ENCODE measurements at regions not wholly inside any gene's neighbourhood (a gene's known extent, or its start where the extent isn't known, plus 50 kb on each side); places are given as distances from the start of the nearest gene placed in this dataset.

DNA sequence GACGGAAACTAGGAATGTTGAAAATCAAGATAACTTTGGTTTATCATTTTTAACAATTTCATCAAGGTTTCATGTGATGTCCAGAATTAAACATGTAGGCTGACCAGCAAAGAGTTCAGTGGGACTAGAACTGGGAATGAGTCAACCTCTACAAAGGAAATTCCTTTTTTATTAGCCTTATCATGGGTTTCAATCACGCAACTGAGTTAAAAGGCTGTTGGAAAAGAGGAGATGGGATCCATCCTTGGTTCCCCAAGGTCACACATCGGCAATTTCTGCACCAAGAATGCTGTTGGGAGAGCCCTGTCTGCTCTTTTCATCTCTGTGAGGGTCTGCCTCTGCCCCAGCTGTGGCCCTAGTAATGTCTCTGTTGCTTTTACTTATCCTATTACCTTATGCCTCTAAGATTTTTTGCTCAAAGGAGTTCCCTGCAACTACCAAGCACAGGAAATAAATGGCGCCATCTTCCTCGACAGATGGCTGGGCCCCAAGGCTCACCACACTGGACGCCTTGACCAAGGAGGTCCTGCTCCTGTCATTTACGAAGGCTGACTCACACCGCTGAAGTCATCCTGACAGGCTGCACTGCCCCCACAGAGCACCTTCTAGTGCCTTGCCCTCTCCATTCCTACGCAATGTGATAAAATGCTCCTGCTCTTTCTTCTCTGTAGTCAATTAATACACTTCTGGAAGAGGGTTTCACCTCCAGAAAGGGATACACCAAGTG, 367.4 kb downstream of the GXYLT1 start:
- H3K27ac ChIP-seq = no peak overlapping the region
- H3K4me1 ChIP-seq (ENCODE audit: low read depth, poor library complexity, severe bottlenecking) = no peaks in the 10 kb centered on the region
- H3K9ac ChIP-seq = no peak overlapping the region
- no peak overlapping the region for H2AFZ ChIP-seq (ENCODE audit: low read depth)
- H3K36me3 ChIP-seq (ENCODE audit: insufficient read depth) = no peaks in the 10 kb centered on the region
- no peak overlapping the region for H3K4me2 ChIP-seq
- TF ChIP-seq, protein P1, sequence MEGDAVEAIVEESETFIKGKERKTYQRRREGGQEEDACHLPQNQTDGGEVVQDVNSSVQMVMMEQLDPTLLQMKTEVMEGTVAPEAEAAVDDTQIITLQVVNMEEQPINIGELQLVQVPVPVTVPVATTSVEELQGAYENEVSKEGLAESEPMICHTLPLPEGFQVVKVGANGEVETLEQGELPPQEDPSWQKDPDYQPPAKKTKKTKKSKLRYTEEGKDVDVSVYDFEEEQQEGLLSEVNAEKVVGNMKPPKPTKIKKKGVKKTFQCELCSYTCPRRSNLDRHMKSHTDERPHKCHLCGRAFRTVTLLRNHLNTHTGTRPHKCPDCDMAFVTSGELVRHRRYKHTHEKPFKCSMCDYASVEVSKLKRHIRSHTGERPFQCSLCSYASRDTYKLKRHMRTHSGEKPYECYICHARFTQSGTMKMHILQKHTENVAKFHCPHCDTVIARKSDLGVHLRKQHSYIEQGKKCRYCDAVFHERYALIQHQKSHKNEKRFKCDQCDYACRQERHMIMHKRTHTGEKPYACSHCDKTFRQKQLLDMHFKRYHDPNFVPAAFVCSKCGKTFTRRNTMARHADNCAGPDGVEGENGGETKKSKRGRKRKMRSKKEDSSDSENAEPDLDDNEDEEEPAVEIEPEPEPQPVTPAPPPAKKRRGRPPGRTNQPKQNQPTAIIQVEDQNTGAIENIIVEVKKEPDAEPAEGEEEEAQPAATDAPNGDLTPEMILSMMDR (conservative IDR thresholded peaks at IDR 0.05; ENCODE audit: low read depth, low read length) = no peak
- no peaks in the 10 kb centered on the region for H3K27me3 ChIP-seq (ENCODE audit: insufficient read depth, low read depth)
- no peak overlapping the region for H3K4me3 ChIP-seq (IDR thresholded peaks at IDR 0.05; ENCODE audit: insufficient read depth, low read depth, low read length)
- H4K20me1 ChIP-seq (ENCODE audit: insufficient read depth) = no peaks in the 10 kb centered on the region
- no peaks in the 10 kb centered on the region for H3K79me2 ChIP-seq (ENCODE audit: insufficient read depth, low read depth)

DNA sequence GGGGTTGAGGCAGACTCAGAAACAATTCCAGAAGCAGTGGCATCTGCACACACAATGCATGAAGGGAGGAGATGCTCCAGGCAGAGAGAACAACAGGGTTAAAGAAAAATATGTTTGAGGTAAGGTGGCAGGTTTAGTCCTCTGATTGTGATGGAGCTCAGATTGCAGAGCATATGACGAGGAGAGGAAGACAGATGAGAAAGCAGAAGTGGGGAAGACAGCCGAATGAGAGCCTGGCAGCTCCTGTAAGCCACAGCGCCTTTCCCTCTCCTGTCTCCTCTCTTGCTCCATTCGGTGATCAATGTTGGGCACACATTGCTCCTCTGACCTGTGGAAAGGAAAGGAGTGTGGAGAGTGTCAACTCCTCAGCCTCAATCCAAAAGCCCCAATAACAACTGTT, 372.2 kb downstream of the GXYLT1 start:
- H3K36me3 ChIP-seq (ENCODE audit: insufficient read depth) = no peaks in the 10 kb centered on the region
- H2AFZ ChIP-seq (ENCODE audit: low read depth) = no peak overlapping the region
- H4K20me1 ChIP-seq (ENCODE audit: insufficient read depth) = no peaks in the 10 kb centered on the region
- H3K4me2 ChIP-seq = no peak overlapping the region
- no peaks in the 10 kb centered on the region for H3K79me2 ChIP-seq (ENCODE audit: insufficient read depth, low read depth)
- no peak overlapping the region for H3K9ac ChIP-seq
- H3K27me3 ChIP-seq (ENCODE audit: insufficient read depth, low read depth) = no peaks in the 10 kb centered on the region
- H3K4me3 ChIP-seq (IDR thresholded peaks at IDR 0.05; ENCODE audit: insufficient read depth, low read depth, low read length) = no peak overlapping the region
- H3K4me1 ChIP-seq (ENCODE audit: low read depth, poor library complexity, severe bottlenecking) = peaks cover 13% of the 10 kb centered on the region
- TF ChIP-seq, protein P1 (conservative IDR thresholded peaks at IDR 0.05; ENCODE audit: low read depth, low read length) = no peak
- no peak overlapping the region for H3K27ac ChIP-seq

DNA sequence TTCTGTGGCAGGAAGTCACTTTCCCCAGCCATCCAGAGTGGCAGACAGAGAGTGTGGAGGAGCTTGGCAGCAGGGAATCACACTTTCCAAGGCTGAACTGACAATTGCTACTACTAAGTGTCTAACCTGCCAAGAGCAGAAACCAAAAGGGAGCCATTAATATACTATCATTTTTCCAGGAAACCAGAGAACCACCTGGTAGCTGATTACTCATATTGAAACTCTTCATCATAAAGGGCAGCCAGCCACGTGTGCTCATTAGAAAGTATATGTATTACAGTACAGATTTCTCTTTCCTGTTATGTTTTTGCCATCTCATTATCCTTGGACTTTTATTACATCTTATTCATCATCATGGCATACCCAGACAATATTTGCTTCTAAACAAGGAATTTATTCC, 374.9 kb downstream of the GXYLT1 start:
- Histone ChIP-seq H3K36me3 (ENCODE audit: insufficient read depth) (no peaks in the 10 kb centered on the region), H4K20me1 (ENCODE audit: insufficient read depth) (no peaks in the 10 kb centered on the region), H3K4me1 (ENCODE audit: low read depth, poor library complexity, severe bottlenecking) (peaks cover 13% of the 10 kb centered on the region), H3K4me3 (IDR thresholded peaks at IDR 0.05; ENCODE audit: insufficient read depth, low read depth, low read length) (no peak overlapping the region), H3K79me2 (ENCODE audit: insufficient read depth, low read depth) (no peaks in the 10 kb centered on the region), H3K27ac (no peak overlapping the region), H2AFZ (ENCODE audit: low read depth) (no peak overlapping the region), H3K4me2 (peak overlapping the region; percentile 24; the same call in 1 of the 2 replicates), H3K9ac (no peak overlapping the region), H3K27me3 (ENCODE audit: insufficient read depth, low read depth) (no peaks in the 10 kb centered on the region)
- TF ChIP-seq, protein P1 (conservative IDR thresholded peaks at IDR 0.05; ENCODE audit: low read depth, low read length) = no peak

GRCh38 chr12:41768456-41768855, 376.2 kb downstream of the GXYLT1 start:
- Histone ChIP-seq H3K4me1 (ENCODE audit: low read depth, poor library complexity, severe bottlenecking) (peaks cover 13% of the 10 kb centered on the region), H3K4me2 (no peak overlapping the region), H3K4me3 (IDR thresholded peaks at IDR 0.05; ENCODE audit: insufficient read depth, low read depth, low read length) (no peak overlapping the region), H2AFZ (ENCODE audit: low read depth) (no peak overlapping the region), H4K20me1 (ENCODE audit: insufficient read depth) (no peaks in the 10 kb centered on the region), H3K36me3 (ENCODE audit: insufficient read depth) (no peaks in the 10 kb centered on the region), H3K27me3 (ENCODE audit: insufficient read depth, low read depth) (no peaks in the 10 kb centered on the region), H3K27ac (no peak overlapping the region), H3K9ac (no peak overlapping the region), H3K79me2 (ENCODE audit: insufficient read depth, low read depth) (no peaks in the 10 kb centered on the region)
- TF ChIP-seq, protein P1 (conservative IDR thresholded peaks at IDR 0.05; ENCODE audit: low read depth, low read length) = no peak
